Gastrocnemius medialis (tissue), 4 donors: ENCODE measurements at regions not wholly inside any gene's neighbourhood (a gene's known extent, or its start where the extent isn't known, plus 50 kb on each side); places are given as distances from the start of the nearest gene placed in this dataset.

ENCODE experiments used
- ATAC-seq, 2 donors: fragments of 150-250 bp; one replicate each; pipeline ENCODE4 v1.9.1; 2016
- DNase-seq, 2 donors: peaks; one replicate each; pipeline ENCODE4 v3.0.0-alpha.2; 2019
- H3K27ac ChIP-seq, 4 donors: fragments of 200-600 bp; sonication (generic); 1 replicate in 1 of 4; 2 replicates in 3 of 4; pipeline ENCODE4 v1.5.1; 2016 to 2018; ENCODE audit warnings: mild to moderate bottlenecking in 2 of 4, moderate library complexity in 1 of 4
- H3K27me3 ChIP-seq, 3 donors: fragments of 200-600 bp; sonication (generic) in 2 of 3; 1 replicate in 1 of 3; 2 replicates in 2 of 3; pipeline versions ENCODE4 v1.5.1 to v1.6.0; 2016 to 2019; ENCODE audit warnings: mild to moderate bottlenecking in 1 of 3, moderate library complexity in 1 of 3
- H3K36me3 ChIP-seq, 2 donors: fragments of 200-600 bp; sonication (generic) in 1 of 2; one replicate each; pipeline ENCODE4 v1.5.1; 2017 to 2018
- H3K4me1 ChIP-seq, 2 donors: fragments of 200-600 bp; sonication (generic) in 1 of 2; one replicate each; pipeline ENCODE4 v1.5.1; 2016 to 2017; ENCODE audit warnings: mild to moderate bottlenecking in 2 of 2
- H3K4me3 ChIP-seq, 4 donors: fragments of 200-600 bp; sonication (generic) in 3 of 4; 1 replicate in 1 of 4; 2 replicates in 3 of 4; pipeline ENCODE4 v1.5.1; 2016 to 2019; ENCODE audit warnings: mild to moderate bottlenecking in 2 of 4
- H3K9me3 ChIP-seq, 3 donors: fragments of 200-600 bp; sonication (generic) in 2 of 3; 1 replicate in 1 of 3; 2 replicates in 2 of 3; pipeline ENCODE4 v1.5.1; 2016 to 2019
- CTCF ChIP-seq, 5 experiments: fragments of 450-650 bp in 3 of 5; fragments of 200-600 bp in 2 of 5; sonication (generic) in 2 of 5; IDR thresholded peaks in 4 of 5; conservative IDR thresholded peaks in 1 of 5; 1 replicate in 4 of 5; 2 replicates in 1 of 5; pipeline ENCODE4 v1.5.1; 2016 to 2019; ENCODE audit warnings: antibody characterized with exemption in 5 of 5, mild to moderate bottlenecking in 3 of 5, moderate library complexity in 3 of 5
- POLR2A ChIP-seq, 2 donors: fragments of 450-650 bp; IDR thresholded peaks; one replicate each; pipeline ENCODE4 v1.6.1; 2017; ENCODE audit warnings: antibody characterized with exemption in 2 of 2, mild to moderate bottlenecking in 2 of 2, moderate library complexity in 2 of 2
- in situ Hi-C, 4 donors: fragments of 200-750 bp; cut with MboI; loops; one replicate each; pipeline versions ENCODE4 v1.15.0 to v1.8.0; 2017; ENCODE audit warnings: low sequenced_read_pairs in 4 of 4
- intact Hi-C: fragments of 100-400 bp; cut with DNase I; formaldehyde crosslinking; loops from one replicate; pipeline ENCODE4 v1.15.1; 2023; ENCODE audit warnings: low total_unique reads

- H3K27ac ChIP-seq: no peak overlapping the region
- intact Hi-C loops: no loop called here
- H3K36me3 ChIP-seq: no peaks in the 10 kb centered on the region
- in situ Hi-C loops: no loop called here
- DNase-seq (no peak), ATAC-seq (no peak)
- no peaks in the 10 kb centered on the region for H3K4me1 ChIP-seq
- no peaks in the 10 kb centered on the region for H3K9me3 ChIP-seq
- no peaks in the 10 kb centered on the region for H3K27me3 ChIP-seq
- TF ChIP-seq POLR2A (IDR thresholded peaks at IDR 0.05) (no peak), CTCF (IDR thresholded peaks at IDR 0.05 in 4 of 5, conservative IDR thresholded peaks at IDR 0.05 in 1 of 5) (no peak)
- no peak overlapping the region for H3K4me3 ChIP-seq
Observed at GRCh38 chr20:55855052-55855451, 150.3 kb downstream of the CBLN4 start.

GRCh38 chr20:55830121-55830827, 175.0 kb downstream of the CBLN4 start:
- TF ChIP-seq CTCF (IDR thresholded peaks at IDR 0.05 in 4 of 5, conservative IDR thresholded peaks at IDR 0.05 in 1 of 5): no peak
- no peak for TF ChIP-seq POLR2A (IDR thresholded peaks at IDR 0.05)
- Histone ChIP-seq H3K36me3 (no peaks in the 10 kb centered on the region), H3K4me1 (no peaks in the 10 kb centered on the region), H3K27me3 (no peaks in the 10 kb centered on the region), H3K9me3 (no peaks in the 10 kb centered on the region), H3K27ac (no peak overlapping the region), H3K4me3 (no peak overlapping the region)
- in situ Hi-C loops (no loop called here), intact Hi-C loops (no loop called here)
- ATAC-seq (no peak), DNase-seq (no peak)

- TF ChIP-seq CTCF (IDR thresholded peaks at IDR 0.05 in 4 of 5, conservative IDR thresholded peaks at IDR 0.05 in 1 of 5) (no peak), POLR2A (IDR thresholded peaks at IDR 0.05) (no peak)
- ATAC-seq (no peak), DNase-seq (no peak)
- no peak overlapping the region for H3K4me3 ChIP-seq
- intact Hi-C loops: no loop called here
- H3K9me3 ChIP-seq: no peaks in the 10 kb centered on the region
- no peaks in the 10 kb centered on the region for H3K36me3 ChIP-seq
- no peaks in the 10 kb centered on the region for H3K4me1 ChIP-seq
- H3K27ac ChIP-seq: no peak overlapping the region
- H3K27me3 ChIP-seq: no peaks in the 10 kb centered on the region
- in situ Hi-C loops: no loop called here
Observed at GRCh38 chr20:55805138-55805537, 200.2 kb downstream of the CBLN4 start.

- no peak for TF ChIP-seq POLR2A (IDR thresholded peaks at IDR 0.05)
- no peak for TF ChIP-seq CTCF (IDR thresholded peaks at IDR 0.05 in 4 of 5, conservative IDR thresholded peaks at IDR 0.05 in 1 of 5)
- Histone ChIP-seq H3K4me1 (no peaks in the 10 kb centered on the region), H3K4me3 (no peak overlapping the region), H3K9me3 (no peaks in the 10 kb centered on the region), H3K27ac (no peak overlapping the region), H3K27me3 (no peaks in the 10 kb centered on the region), H3K36me3 (no peaks in the 10 kb centered on the region)
- intact Hi-C loops: no loop called here
- no peak for DNase-seq
- ATAC-seq: no peak
- in situ Hi-C loops: no loop called here
Observed at GRCh38 chr20:55800552-55801245, 204.6 kb downstream of the CBLN4 start.
